ENCODE measurements at regions not wholly inside any gene's neighbourhood (a gene's known extent, or its start where the extent isn't known, plus 50 kb on each side); places are given as distances from the start of the nearest gene placed in this dataset.

DNA sequence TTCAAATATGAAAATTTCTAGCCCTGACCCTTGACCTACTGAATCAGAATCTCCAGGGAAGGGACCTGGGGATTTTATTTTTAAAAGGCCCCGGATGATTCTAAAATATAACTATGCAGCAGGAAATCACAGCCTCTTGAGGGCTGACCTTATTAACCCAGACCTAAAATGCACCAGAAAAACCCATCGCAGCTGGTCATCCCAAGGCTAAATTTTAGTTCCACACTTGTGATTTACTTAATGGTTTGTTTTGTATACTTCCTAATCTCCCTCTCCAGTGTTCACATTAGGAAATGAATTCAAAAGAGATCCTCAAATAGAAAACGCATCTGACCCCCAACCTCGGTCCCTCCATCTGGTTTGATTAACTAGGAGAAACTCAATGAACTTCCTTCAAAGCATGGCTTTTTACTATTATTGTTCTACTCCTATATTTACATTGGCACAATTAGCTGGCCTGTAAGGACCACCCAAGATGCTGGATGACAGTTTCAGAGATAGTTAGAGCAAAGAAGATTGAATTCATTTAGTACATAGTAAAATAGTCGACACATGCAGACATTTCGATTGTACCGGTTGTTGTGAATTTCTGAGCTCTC lies 147.8 kb upstream of the MED14 start:
- TF ChIP-seq, protein P1, sequence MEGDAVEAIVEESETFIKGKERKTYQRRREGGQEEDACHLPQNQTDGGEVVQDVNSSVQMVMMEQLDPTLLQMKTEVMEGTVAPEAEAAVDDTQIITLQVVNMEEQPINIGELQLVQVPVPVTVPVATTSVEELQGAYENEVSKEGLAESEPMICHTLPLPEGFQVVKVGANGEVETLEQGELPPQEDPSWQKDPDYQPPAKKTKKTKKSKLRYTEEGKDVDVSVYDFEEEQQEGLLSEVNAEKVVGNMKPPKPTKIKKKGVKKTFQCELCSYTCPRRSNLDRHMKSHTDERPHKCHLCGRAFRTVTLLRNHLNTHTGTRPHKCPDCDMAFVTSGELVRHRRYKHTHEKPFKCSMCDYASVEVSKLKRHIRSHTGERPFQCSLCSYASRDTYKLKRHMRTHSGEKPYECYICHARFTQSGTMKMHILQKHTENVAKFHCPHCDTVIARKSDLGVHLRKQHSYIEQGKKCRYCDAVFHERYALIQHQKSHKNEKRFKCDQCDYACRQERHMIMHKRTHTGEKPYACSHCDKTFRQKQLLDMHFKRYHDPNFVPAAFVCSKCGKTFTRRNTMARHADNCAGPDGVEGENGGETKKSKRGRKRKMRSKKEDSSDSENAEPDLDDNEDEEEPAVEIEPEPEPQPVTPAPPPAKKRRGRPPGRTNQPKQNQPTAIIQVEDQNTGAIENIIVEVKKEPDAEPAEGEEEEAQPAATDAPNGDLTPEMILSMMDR (IDR thresholded peaks at IDR 0.05), result no peak
- TF ChIP-seq POLR2AphosphoS5 (IDR thresholded peaks at IDR 0.05; ENCODE audit: insufficient read depth in 1 of 2, low read depth in 1 of 2) (no peak), POLR2A (IDR thresholded peaks at IDR 0.05) (no peak)
